NAMALWA (cell line): ENCODE measurements at regions not wholly inside any gene's neighbourhood (a gene's known extent, or its start where the extent isn't known, plus 50 kb on each side); places are given as distances from the start of the nearest gene placed in this dataset.
"Not testable (repeated sequence)": the region's sequence is repeated elsewhere in the genome, so short reads cannot be mapped to it uniquely, and the experiment has no call there.

Source experiments
- DNase-seq: peaks from one replicate; pipeline ENCODE4 v3.0.0-alpha.2; 2015; ENCODE audit warnings: low spot score

DNA sequence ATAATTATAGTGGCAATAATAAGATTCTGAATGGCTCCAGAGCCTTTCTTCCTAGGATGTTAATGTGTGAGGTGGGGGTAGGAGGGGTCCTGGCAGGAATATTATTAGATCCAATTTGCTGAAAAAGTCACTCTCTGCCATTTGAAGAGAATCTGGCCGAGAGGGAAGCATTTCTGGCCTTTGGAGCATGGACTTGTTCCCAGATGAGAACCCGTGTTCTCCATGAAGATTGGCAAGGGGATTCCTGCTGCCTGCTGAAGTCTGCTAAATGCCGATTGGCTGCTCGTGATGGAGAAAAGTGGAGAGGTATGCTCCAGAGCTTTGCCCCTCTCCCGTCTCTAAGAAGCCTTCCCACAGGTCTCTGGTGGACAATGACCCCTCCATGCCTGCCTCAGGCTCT, 135.6 kb downstream of the TRIM43 start:
- DNase-seq: not testable (repeated sequence)

DNA sequence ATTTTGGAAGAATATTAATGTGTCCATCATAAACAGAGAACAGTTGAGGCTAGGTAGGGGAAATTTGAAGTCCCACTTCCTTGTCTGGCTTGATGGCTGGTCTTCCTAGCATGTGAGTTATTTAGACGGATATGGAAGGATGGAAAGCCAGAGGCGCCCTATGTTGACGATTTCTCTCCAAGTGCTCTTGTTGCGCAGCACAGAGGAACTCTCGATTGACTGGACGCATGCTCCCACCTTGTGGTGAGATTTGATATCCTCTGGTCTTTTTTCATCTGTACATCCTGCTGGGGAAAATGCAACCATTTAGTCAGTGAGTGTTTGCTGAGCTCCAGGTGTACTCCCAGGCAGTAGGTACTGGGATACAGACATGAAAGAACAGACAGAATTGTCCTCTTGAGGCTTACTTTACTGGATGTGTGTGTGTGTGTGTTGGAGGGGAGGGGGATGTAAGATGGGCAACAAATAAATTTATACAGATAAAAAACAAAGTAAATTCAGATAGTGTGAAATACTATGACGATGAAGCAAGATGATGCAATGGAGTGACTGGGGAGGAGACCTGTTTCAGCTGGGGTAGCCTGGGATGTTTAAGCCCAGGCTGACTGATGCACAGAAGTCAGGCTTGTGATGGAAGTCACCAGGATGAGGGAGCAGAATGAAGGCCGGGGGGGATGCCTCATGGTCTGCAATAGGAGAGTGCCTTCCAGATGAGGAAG, 137.2 kb downstream of the TRIM43 start:
- peak; percentile 69 for DNase-seq

DNA sequence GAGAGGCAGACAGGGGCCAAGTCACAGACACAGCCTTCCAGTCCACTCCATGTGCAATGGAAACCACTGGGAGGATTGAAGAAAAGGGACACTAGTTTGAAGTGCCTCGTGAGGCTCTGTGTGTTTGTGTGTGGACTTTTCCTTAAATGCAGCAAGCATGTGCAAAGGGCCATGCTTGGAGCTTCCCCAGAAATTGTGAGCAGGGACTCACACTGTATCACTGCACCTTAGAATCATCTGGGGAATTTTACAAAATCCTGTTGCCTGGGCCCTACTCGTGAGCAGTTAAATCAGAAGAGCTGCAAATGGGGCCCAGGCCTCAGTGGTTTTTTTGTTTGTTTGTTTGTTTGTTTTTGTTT, 137.8 kb downstream of the TRIM43 start:
- DNase-seq: no peak

DNA sequence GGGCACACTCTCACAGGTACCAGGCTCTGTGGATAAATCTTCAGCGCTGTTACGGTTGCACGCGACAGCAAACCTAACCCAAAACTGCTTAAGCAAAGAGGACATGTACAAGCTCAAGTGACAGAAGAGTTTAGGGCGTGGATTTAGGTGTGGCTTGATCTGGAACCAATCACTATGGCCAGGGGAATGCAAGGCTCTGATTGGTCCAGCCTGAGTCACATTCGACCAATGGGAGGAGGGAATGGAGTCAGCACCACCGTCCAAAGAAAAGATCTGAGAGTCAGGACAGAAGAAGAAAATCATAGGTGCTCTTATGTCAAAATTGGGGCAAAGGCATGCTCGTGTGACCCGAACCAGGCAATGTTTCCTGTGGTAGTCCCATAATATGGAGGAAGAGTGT, 139.0 kb downstream of the TRIM43 start:
- DNase-seq: peak; percentile 61

DNA sequence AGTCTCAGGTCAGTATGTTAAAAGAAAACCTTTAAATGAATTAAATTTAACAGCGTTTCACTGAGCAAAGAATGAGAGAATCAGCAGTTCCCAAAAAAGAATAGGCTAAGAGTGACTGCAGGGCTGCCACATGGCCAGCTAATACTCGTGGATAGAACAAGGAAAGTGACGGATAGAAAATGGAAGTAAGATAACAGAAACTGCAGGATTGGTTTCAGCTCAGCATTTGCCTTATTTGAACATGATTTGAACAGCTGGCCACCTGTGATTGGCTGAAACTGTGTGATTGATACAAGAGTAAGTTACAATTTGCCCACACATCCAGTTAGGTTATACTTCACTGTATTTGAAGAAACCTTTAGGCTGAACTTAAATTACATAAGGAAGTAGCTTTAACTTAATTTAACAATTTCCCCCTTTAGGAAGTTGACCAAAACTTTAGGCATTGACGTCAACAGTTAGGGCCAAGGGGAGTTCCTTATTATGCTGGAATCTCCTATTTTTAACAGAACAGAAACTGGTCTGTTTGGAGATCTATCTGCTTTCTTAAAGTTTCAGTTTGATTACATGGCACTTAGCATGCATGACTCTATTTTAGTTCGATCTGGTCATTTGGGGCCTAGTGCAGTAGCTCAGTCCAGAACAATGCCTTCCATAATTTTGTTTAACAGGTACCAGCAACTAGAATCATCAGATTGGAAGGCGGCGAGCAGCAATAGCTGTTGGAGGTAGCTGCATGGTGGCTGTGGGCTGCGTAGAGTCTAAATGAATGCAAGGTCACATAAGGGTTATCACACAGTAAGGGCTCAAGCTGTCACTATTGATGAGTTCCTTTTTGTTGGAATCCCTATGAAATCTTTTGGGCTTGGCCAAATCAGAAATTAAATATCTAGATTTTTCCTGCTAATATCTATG, 143.4 kb downstream of the TRIM43 start:
- no peak for DNase-seq

DNA sequence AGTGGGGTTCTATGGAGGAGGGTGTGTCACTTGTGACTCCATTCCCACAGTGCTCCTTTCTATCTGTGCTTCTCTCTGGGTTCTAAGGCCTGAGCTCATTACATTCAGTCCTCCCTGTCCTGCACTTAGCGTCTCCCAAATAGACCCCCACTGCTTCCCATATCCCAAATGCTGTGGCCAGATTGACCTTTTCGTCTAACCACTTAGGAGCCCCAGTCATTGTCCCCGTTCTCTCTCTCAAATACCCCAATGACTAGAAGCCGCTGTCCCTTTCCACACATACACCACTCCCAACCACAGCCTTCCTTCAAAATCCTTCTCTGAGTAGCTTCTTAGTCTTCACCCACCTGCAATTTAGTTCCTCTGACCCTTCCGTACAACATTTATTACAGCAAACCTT, 146.5 kb downstream of the TRIM43 start:
- DNase-seq: no peak

DNA sequence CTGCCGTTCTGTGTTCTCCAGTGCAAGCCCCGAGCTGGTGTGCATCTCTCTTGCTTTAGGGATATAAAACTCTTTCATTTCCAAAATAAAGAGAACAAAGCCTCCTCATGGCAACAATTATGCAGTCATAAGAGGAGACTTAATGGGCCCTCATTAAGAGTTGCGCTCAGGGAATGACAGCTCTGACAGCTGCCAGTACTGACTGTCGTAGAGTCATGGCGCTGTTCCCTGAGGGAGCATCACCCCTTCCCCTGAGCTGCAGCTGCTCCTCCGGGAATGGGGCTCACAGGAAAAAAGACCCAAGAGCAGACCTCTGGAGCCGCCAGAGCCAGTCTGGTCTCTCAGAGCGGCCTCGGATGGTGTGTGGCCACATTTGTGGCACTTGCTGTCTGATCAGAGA, 160.3 kb downstream of the TRIM43 start:
- not testable (repeated sequence) for DNase-seq

DNA sequence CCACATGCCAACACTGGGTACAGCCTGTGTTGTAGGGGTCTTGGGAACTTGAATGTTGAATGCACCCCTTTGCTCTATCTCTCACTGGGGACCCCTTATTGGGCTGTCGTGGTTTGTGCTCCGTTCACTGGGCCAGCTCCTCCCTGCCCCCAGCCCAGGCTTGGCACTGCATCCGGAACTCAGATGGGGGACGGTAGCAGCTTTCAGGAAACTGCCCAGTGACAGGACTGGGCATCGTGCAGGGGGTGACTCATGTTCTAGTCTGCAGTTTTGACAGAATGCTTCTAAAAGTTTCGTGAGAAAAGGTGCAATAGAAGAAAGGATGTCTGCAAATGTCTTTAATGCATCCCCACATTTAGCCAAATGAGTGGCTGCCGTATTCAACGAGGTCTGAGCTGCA, 162.0 kb downstream of the TRIM43 start:
- DNase-seq: not testable (repeated sequence)

DNA sequence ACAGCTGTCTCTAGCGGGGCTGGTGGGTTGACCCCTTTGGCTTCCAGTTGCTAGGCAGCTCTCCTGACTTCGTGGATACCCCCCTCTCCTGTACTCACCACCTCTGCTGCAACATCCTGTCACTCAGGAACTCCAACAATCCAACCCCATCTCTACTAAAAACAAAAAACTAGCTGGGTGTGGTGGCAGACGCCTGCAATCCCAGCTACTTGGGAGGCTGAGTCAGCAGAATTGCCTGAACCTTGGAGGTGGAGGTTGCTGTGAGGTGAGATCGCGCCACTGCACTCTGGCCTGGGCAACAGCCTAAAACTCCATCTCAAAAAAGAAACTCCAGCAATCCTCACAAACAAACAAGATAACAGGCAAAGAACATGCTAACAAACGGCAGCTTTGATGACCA, 162.4 kb downstream of the TRIM43 start:
- not testable (repeated sequence) for DNase-seq

DNA sequence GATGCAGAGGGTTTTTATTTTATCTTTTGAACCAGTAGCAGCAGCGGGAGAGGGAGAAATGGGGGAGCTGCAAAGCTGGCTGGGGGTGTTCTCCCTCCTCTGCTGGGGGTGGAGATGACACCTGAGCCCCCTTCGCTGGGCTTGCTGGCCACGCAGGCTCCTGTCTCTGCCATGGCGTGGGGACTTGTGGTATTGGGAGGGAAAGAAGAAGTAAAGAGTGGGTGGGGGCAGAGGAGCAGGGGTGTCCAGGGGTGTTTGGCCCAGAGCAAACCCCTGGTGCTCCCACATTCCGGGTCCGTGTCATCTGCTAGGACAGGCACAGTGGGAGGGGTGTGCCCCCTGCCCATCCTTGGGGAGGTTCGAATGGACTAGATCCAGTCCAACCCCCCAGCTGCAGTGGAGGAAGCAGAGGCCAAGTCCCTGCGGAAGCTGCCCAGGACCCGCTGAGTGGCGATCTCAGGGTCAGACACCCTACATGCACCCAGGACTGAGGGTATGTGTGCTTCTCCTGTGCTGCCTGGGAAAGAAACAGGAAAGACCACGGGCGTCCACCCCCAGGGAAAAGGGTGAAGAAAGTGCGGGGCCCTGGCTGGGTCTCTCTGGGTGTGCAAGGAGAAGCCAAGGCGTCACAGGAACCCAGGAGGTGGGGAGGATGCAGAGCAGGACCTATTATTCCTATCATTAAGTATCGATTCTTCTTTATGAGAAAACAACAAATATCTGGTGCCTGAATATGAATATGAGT, 163.2 kb downstream of the TRIM43 start:
- not testable (repeated sequence) for DNase-seq

DNA sequence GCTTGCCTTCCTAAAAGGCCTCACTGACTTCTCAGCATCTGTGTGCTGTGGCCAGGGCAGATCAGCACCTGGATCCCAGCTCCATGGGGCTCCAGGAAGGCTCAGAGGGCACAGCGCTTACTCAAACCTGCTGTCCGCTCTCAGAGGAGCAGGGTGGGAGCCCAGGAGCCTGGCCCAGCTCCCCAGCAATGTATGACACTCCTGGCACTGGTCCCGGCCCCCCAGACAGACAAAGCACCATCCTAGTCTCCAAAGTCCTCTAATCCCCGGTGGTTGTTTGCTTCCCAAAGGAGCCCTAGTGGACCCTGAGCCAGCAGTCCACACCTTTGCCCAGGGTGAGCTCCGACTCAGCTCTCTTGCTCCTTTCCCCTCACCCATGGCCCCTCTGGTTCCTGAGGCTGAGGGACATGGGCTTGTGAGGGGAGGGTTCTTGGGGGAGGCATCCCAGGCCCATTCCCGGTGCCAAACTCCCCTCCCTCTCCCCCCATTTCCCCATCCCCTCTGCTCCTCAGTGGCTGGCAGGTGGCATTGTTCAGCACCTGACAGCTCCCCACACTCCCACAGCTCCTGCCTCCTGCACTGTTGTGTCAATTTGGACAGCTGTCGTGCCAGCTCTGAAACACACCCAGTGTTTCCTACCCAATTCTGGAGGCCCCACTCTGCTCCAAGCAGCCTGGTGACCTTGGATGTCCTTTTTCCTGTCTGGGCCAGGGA, 164.3 kb downstream of the TRIM43 start:
- not testable (repeated sequence) for DNase-seq

DNA sequence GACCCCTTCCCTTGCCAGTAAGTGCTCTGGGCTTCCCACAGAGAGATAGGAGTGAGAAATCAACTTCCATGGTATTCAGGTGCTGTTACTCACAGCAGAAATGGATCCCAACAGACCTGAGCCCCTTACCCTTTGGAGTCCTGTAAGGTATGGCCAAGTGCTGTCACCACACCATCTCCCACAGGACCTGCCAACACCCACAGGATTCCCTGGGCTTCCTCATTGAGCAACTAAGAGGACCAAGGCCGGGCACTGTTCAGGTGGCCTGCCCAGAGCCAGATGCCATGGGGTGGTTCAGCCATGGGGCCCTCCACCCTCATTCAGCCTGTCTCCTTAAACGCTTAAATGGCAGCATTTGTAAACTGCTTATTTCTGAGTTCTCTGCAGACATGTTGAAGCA, 166.2 kb downstream of the TRIM43 start:
- no peak for DNase-seq

DNA sequence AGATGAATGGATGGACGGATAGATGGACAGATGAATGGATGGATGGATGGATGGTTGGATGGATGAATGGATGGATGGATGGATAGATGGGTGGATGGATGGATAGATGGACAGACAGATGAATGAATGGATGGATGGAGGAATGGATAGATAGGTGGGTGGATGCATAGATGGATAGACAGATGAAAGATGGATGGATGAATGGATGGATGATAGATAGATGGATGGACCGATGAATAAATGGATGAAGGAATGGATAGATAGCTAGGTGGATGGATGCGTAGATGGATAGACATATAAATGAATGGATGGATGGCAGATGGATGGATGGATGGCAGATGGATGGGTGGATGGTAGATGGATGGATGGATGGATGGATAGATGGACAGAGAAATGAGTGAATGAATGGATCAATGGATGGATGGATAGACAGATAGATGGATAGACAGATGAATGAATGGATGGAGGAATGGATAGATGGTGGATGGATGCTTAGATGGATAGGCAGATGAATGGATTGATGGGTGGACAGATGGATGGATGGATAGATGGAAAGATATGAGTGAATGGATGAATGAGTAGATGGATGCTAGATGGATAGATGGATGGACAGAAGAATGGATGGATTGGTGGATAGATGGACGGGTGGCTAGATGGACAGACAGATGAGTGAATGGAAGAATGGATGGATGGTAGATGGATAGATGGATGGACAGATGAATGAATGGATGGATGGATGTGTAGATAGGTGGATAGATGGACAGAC, 167.9 kb downstream of the TRIM43 start:
- no peak for DNase-seq

DNA sequence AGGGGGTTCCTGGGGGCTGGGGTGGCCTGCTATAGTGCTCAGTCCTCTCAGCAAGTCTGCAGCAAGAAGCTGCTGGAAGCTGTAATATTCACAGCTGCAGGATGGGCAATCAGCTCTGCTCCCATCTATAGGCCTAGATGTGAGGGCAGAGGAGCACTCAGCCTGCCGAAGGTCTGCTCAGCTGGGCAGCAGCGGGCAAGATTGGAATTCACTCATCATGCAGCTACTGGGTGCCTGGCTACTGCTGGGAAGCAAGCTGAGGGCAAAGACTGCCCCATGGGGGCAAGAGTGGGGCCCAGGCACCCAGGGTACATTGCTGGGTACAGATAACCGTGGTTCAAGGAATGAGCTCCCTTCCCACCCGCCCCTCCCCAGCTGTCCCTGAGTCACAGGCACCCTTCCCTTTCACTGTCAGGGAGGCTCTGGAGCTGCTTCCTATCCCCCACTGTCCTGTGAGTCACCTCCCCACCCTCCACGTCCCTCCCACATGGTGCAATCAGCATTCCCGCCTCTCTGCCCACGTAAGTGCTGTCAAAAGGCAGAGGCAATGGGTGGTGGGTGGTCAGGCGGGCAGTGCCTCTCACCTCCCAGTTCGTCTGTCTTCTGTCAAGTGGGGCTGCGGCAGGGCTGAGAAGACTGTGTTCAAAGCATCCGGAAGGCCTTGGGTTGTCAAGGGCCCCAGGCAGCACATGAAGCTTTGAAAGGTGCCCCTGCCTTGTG, 169.2 kb downstream of the TRIM43 start:
- DNase-seq: no peak

DNA sequence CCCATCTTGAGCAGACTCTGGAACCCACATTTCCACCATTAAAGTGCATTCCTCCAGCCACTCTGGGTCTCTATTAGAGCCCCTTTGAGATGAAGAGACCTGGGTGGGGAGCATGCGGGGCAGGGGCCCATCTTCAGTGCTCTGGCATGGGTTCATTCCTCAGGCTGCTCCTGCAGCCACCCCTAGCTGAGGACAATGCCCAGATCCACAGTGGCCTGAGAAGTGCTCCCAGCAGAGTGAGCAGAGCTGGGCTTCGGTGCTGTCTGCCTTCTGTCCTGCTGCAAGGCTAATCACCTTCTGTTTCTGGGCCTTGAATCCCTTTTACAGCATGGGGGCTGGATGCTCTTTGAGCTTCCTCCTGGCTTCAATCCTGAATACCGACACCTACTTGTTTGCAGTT, 169.8 kb downstream of the TRIM43 start:
- no peak for DNase-seq

DNA sequence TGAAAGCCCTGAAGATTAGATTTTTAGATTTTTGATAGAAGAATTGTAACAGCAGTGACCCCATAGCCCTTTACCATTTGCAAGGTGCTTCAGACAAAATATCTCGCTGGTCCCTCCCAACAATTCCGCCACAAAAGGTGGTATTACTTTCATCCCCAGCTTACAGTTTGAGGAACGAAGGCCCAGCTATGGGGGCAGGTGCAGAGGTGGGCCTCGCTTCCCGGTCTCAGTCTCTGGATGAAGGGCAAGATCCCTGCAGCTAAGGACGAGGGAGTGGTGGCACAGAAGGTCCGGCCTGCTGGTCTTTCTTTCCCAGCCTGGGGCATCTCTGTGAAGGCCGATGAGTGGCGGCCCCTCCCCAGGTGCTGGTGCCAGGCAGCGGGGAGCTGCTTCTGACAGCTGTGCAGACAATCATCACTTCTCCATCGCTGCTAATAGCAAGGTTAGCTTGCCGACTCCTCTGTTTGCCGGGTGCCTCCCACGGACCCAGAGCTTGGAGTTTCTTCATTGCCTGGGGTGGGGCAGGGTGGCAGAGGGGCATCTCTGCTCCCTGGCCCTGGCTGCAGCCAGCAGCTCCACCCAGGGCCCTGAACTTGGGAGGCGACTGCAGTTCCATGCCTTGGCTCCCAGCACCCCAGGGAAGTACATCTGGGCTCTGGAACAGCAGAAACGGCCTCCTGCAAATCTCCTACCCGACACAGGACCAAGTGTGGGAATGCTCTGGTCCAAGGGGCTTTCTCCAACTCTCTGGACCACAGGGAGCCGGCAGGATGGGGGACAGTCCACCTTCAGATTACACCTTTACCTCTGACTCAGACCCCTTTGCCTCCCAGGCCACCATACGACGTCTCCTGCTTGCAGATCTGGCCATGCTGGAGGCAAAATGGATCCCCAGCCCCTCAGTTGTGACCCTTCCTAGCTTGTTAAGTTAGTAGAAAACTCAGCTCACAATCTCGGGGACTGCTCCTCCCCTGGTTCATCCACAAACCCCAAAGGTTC, 170.5 kb downstream of the TRIM43 start:
- not testable (repeated sequence) for DNase-seq

DNA sequence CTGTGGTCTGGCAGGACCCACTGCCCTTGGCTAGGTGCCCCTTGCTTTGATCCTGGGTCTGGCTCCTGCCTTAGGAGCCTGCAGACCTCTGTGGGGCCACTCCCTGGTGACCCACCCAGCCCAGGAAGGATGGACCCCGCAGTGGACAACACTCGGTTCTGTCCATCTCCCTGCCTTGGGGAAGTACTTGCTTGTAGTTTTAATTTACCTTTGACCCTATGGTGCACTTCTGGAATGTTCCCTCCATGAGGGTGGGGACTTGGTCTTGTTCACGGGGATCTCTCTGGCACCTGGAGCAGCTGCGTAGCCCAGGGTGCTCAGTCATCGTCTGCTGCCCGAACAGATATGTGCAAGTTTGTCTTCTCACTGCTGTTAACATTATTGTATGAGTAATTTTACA, 171.3 kb downstream of the TRIM43 start:
- not testable (repeated sequence) for DNase-seq

DNA sequence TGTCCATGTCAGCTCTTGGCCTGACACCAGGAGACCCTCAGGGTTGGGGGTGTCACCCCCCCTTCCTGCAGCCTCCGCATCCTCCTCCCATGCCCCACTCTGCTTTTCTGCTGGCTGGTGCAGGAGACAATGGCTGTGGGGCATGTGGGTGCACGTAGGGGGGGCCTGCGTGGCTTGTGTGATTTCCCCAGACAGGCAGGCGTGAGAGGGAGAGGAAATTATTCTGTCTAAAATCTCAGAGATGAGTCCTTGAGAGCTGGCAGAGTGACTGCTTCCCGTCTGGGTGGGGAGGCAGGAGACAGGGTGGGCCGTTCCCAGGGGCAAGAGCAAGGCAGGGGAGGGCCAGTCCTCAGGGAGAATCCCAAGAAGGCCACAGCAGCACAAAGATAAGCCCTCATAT, 173.2 kb downstream of the TRIM43 start:
- DNase-seq: not testable (repeated sequence)
